ENCODE measurements at regions not wholly inside any gene's neighbourhood (a gene's known extent, or its start where the extent isn't known, plus 50 kb on each side); places are given as distances from the start of the nearest gene placed in this dataset.

DNA sequence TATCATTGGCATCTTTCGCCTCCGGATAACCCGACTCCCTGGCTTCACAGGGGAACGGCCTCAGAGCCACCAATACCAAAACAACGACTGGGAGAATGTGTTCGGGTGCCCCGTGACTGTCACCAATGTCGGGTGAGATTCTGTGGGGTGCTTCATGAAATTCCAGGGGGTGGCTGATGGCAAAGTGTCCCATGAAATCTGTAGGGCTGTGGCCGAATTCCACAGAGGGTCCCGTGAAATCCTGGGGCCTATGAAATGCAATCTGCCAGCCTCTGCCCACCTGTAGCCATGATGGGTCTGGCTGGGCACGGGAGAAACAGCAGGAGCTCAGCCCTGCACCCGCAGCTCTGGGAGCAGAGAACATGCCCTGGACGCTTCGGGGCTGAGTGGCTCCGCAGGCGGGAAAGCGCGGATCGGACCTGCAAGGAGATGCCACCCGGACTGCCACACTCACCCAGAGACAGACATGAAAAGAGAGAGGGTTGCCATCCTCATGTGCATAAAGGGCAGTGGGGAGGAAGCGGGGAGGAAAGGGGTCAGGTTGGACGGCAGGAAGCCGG is 192.4 kb downstream of the OLFM1 start:
- CTCF ChIA-PET (ENCODE audit: low intra/inter-chr PET ratio) = no interaction called here
- no peak overlapping the region for H3K4me3 ChIP-seq
- WGBS (ENCODE audit: insufficient coverage, low coverage, missing lambda C conversion rate) = 0% methylated on average over 22 of the region's 23 CpGs
- H3K27ac ChIP-seq (ENCODE audit: extremely low read depth, low read depth, low read length) = no peak overlapping the region
- in situ Hi-C loops (cut with MboI) = no loop called here
- FAIRE-seq (no peak), DNase-seq (ENCODE audit: extremely low read depth in 1 of 4, low spot score in 3 of 4) (no peak), ATAC-seq (no peak)
- no peaks in the 10 kb centered on the region for H3K79me2 ChIP-seq (ENCODE audit: control insufficient read depth, insufficient read depth, low read length)
- H3K27me3 ChIP-seq (ENCODE audit: control insufficient read depth in 2 of 2, insufficient read depth in 2 of 2, low read length in 2 of 2) = peaks cover 9 to 67% of the 10 kb centered on the region in 2 experiments; a peak in 4 of 5 replicates
- H3K9ac ChIP-seq (ENCODE audit: insufficient read depth in 1 of 2, low read depth in 2 of 2, low read length in 2 of 2) = no peak overlapping the region
- no peaks in the 10 kb centered on the region; the same call in 1 of the 2 replicates for H4K20me1 ChIP-seq (replicated peaks; ENCODE audit: control insufficient read depth, insufficient read depth, low read length)
- no peaks in the 10 kb centered on the region for H3K9me1 ChIP-seq (ENCODE audit: control insufficient read depth, insufficient read depth, low read length)
- TF ChIP-seq MTA2 (IDR thresholded peaks at IDR 0.05; ENCODE audit: low read depth) (no peak), MAFF (IDR thresholded peaks at IDR 0.05; ENCODE audit: low read length) (no peak)
- TF ChIP-seq, protein P1, sequence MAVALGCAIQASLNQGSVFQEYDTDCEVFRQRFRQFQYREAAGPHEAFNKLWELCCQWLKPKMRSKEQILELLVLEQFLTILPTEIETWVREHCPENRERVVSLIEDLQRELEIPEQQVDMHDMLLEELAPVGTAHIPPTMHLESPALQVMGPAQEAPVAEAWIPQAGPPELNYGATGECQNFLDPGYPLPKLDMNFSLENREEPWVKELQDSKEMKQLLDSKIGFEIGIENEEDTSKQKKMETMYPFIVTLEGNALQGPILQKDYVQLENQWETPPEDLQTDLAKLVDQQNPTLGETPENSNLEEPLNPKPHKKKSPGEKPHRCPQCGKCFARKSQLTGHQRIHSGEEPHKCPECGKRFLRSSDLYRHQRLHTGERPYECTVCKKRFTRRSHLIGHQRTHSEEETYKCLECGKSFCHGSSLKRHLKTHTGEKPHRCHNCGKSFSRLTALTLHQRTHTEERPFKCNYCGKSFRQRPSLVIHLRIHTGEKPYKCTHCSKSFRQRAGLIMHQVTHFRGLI (CRISPR knock-in tag; IDR thresholded peaks at IDR 0.05) = no peak
- BruUV-seq (replicated peaks) = no TSS peak
- H3K9me3 ChIP-seq (replicated peaks; ENCODE audit: control insufficient read depth, insufficient read depth, low read depth, low read length) = no peaks in the 10 kb centered on the region
- POLR2A ChIA-PET = interaction anchor here (0.6 to 1.2 kb wide), 3 partner anchors 9 to 868 kb away, joined by 3 to 5 read pairs (median 4); no protein-coding TSS in a partner anchor
- H3K4me1 ChIP-seq (replicated peaks in 1 of 2; ENCODE audit: control insufficient read depth in 2 of 2, insufficient read depth in 2 of 2, low read length in 2 of 2) = no peaks in the 10 kb centered on the region
- H2AFZ ChIP-seq (ENCODE audit: low read depth, low read length) = no peak overlapping the region
- H3K36me3 ChIP-seq (ENCODE audit: control insufficient read depth, insufficient read depth, low read length) = no peaks in the 10 kb centered on the region
- intact Hi-C loops (cut with micrococcal nuclease) = no loop called here
- H3K4me2 ChIP-seq (ENCODE audit: insufficient read depth, low read length) = no peak overlapping the region

DNA sequence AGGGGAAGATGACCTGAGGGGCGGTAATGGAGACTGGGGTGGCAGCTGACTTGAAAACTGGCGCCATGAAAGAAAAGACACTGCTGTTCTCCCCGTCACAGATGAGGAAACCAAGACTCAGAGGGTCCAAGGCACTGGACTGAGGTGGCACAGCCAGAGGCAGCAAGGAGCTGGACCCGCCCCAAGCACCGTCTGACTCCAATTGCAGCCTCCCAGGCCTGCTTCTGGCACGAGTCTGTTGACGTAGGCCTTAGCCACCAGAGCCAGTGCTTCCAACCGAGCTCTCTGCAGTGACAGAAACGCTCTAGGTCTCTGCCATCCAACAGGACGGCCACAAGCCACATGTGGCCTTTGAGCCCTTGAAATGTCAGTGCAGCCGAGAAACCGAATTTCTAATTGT is 193.2 kb downstream of the OLFM1 start:
- Histone ChIP-seq H4K20me1 (replicated peaks; ENCODE audit: control insufficient read depth, insufficient read depth, low read length) (no peaks in the 10 kb centered on the region; the same call in 1 of the 2 replicates), H3K79me2 (ENCODE audit: control insufficient read depth, insufficient read depth, low read length) (no peaks in the 10 kb centered on the region), H3K36me3 (ENCODE audit: control insufficient read depth, insufficient read depth, low read length) (no peaks in the 10 kb centered on the region), H3K4me3 (no peak overlapping the region), H2AFZ (ENCODE audit: low read depth, low read length) (no peak overlapping the region), H3K9me1 (ENCODE audit: control insufficient read depth, insufficient read depth, low read length) (no peaks in the 10 kb centered on the region), H3K27me3 (ENCODE audit: control insufficient read depth in 2 of 2, insufficient read depth in 2 of 2, low read length in 2 of 2) (peaks cover 9 to 60% of the 10 kb centered on the region in 2 experiments; a peak in 4 of 5 replicates), H3K4me1 (replicated peaks in 1 of 2; ENCODE audit: control insufficient read depth in 2 of 2, insufficient read depth in 2 of 2, low read length in 2 of 2) (no peaks in the 10 kb centered on the region), H3K9me3 (replicated peaks; ENCODE audit: control insufficient read depth, insufficient read depth, low read depth, low read length) (no peaks in the 10 kb centered on the region), H3K4me2 (ENCODE audit: insufficient read depth, low read length) (no peak overlapping the region), H3K9ac (ENCODE audit: insufficient read depth in 1 of 2, low read depth in 2 of 2, low read length in 2 of 2) (no peak overlapping the region), H3K27ac (ENCODE audit: extremely low read depth, low read depth, low read length) (no peak overlapping the region)
- in situ Hi-C loops (cut with MboI) = no loop called here
- WGBS (ENCODE audit: insufficient coverage, low coverage, missing lambda C conversion rate) = under 1% methylated on average over 11 of the region's 12 CpGs
- intact Hi-C loops (cut with micrococcal nuclease) = no loop called here
- FAIRE-seq (no peak), ATAC-seq (no peak), DNase-seq (ENCODE audit: extremely low read depth in 1 of 4, low spot score in 3 of 4) (no peak)
- ChIA-PET POLR2A (interaction anchor here (1.2 kb wide), 2 partner anchors 10 to 283 kb away, joined by 3 to 5 read pairs; no protein-coding TSS in a partner anchor), CTCF (ENCODE audit: low intra/inter-chr PET ratio) (no interaction called here)
- BruUV-seq (replicated peaks) = no TSS peak
- TF ChIP-seq E2F3 (CRISPR knock-in tag; IDR thresholded peaks at IDR 0.05) (no peak), SAFB2 (IDR thresholded peaks at IDR 0.05; ENCODE audit: borderline replicate concordance, low read depth, low read length, severe bottlenecking) (no peak), ZNF79 (CRISPR knock-in tag; IDR thresholded peaks at IDR 0.05; ENCODE audit: low read depth) (no peak), HNRNPK (IDR thresholded peaks at IDR 0.05; ENCODE audit: low read depth, low read length, poor library complexity, severe bottlenecking) (no peak), POLR3G (IDR thresholded peaks at IDR 0.05; ENCODE audit: extremely low read depth, insufficient read length, insufficient replicate concordance) (no peak), NFIX (CRISPR knock-in tag; IDR thresholded peaks at IDR 0.05; ENCODE audit: low read depth) (no peak)

All from K562 (cell line).